PFSK-1 (cell line): ENCODE measurements at regions not wholly inside any gene's neighbourhood (a gene's known extent, or its start where the extent isn't known, plus 50 kb on each side); places are given as distances from the start of the nearest gene placed in this dataset.

ENCODE experiments used
- SIN3A ChIP-seq: IDR thresholded peaks from 2 replicates; pipeline ENCODE4 v1.6.1; 2012; ENCODE audit warnings: mild to moderate bottlenecking, low read length, moderate library complexity, borderline replicate concordance; ENCODE audit not compliant: insufficient read depth
- TAF1 ChIP-seq: IDR thresholded peaks from 2 replicates; pipeline ENCODE4 v1.6.1; 2012; ENCODE audit warnings: low read length, control low read depth, borderline replicate concordance; ENCODE audit not compliant: insufficient read depth

DNA sequence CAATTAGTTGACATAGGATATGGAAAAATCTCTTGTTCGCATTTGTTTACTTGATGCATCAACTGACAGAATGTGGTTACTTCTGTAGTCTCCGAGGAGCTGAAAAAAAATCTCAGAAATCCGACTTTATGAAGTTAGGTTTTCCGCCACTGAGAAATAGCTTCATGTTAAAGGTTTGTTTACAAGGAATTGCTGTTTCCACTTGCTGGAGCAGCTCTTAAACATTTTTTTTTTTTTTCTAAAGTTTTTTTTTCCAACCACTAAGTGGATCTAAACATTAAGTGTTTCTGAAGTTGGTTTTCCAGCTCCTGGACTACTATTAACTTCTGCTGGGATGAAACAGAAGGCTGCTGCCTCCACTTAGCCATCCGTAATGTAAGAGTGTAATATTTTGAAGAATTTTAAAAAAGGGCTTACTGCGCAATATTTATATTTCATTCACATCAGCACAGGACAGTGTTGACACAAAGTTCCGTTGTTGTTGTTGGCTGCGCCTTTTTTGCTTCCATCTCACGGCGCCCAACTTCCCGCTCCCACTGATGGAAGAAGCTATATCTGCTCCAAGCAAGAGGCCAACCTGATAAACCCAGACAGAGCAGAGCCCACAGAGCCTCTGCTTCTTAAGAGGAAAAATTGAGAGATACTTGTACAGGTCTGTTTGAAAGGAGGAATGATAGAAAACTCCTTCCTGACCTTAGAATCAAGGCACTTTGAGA is 167.7 kb upstream of the KCNJ16 start:
- TF ChIP-seq SIN3A (no peak; the same call in 1 of the 2 replicates), TAF1 (no peak)
